ENCODE measurements at regions not wholly inside any gene's neighbourhood (a gene's known extent, or its start where the extent isn't known, plus 50 kb on each side); places are given as distances from the start of the nearest gene placed in this dataset.

- TF ChIP-seq, protein P1, sequence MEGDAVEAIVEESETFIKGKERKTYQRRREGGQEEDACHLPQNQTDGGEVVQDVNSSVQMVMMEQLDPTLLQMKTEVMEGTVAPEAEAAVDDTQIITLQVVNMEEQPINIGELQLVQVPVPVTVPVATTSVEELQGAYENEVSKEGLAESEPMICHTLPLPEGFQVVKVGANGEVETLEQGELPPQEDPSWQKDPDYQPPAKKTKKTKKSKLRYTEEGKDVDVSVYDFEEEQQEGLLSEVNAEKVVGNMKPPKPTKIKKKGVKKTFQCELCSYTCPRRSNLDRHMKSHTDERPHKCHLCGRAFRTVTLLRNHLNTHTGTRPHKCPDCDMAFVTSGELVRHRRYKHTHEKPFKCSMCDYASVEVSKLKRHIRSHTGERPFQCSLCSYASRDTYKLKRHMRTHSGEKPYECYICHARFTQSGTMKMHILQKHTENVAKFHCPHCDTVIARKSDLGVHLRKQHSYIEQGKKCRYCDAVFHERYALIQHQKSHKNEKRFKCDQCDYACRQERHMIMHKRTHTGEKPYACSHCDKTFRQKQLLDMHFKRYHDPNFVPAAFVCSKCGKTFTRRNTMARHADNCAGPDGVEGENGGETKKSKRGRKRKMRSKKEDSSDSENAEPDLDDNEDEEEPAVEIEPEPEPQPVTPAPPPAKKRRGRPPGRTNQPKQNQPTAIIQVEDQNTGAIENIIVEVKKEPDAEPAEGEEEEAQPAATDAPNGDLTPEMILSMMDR (IDR thresholded peaks at IDR 0.05; ENCODE audit: low read depth, low read length, poor library complexity, severe bottlenecking): no peak
- TF ChIP-seq EZH2phosphoT487 (IDR thresholded peaks at IDR 0.05; ENCODE audit: borderline replicate concordance, low read length): no peak
Measured at GRCh38 chr11:116553482-116553881, 219.3 kb downstream of the BUD13 start.

Measured in DOHH2 (cell line).